Neural cell (in vitro differentiated cells): ENCODE measurements at regions not wholly inside any gene's neighbourhood (a gene's known extent, or its start where the extent isn't known, plus 50 kb on each side); places are given as distances from the start of the nearest gene placed in this dataset.

Experiments used
- H2AFZ ChIP-seq: fragments of 200-600, 300-800 bp; sonication (generic), shearing (Covaris generic); 2 replicates; pipeline ENCODE4 v1.6.0; 2014; ENCODE audit warnings: low read depth, mild to moderate bottlenecking, antibody characterized with exemption, low read length, moderate library complexity
- H3F3A ChIP-seq: fragments of 200-600 bp; shearing (Covaris generic); 2 replicates; pipeline ENCODE4 v1.6.1; 2016; ENCODE audit warnings: mild to moderate bottlenecking, moderate library complexity, mixed read lengths, antibody characterized with exemption, low read length; ENCODE audit not compliant: insufficient read depth, poor library complexity, severe bottlenecking
- H3K27ac ChIP-seq: fragments of 200-600, 300-800 bp; sonication (generic), shearing (Covaris generic); 2 replicates; pipeline ENCODE4 v1.5.1; 2014; ENCODE audit warnings: mild to moderate bottlenecking, low read length, moderate library complexity
- H3K27me3 ChIP-seq: fragments of 300-800, 200-600 bp; sonication (generic), shearing (Covaris generic); 2 replicates; pipeline ENCODE4 v1.6.0; 2014; ENCODE audit warnings: mild to moderate bottlenecking, low read depth, low read length, moderate library complexity; ENCODE audit not compliant: insufficient read depth
- H3K36me3 ChIP-seq: fragments of 300-800, 200-600 bp; sonication (generic), shearing (Covaris generic); 2 replicates; pipeline ENCODE4 v1.5.1; 2014; ENCODE audit warnings: mild to moderate bottlenecking, antibody characterized with exemption, low read length, moderate library complexity; ENCODE audit not compliant: insufficient read depth
- H3K4me2 ChIP-seq: fragments of 300-800, 200-600 bp; sonication (generic), shearing (Covaris generic); 2 replicates; pipeline ENCODE4 v1.6.0; 2014; ENCODE audit warnings: mild to moderate bottlenecking, low read length
- H3K4me3 ChIP-seq: fragments of 300-800, 200-600 bp; sonication (generic), shearing (Covaris generic); 2 replicates; pipeline ENCODE4 v1.5.1; 2014; ENCODE audit warnings: mild to moderate bottlenecking, low read length, moderate library complexity
- H3K79me2 ChIP-seq: fragments of 200-600 bp; shearing (Covaris generic); replicated peaks from 2 replicates; pipeline ENCODE4 v1.6.0; 2014; ENCODE audit warnings: mild to moderate bottlenecking, low read length, moderate library complexity; ENCODE audit not compliant: insufficient read depth
- H3K9ac ChIP-seq: fragments of 300-800, 200-600 bp; sonication (generic), shearing (Covaris generic); 2 replicates; pipeline ENCODE4 v1.6.1; 2016; ENCODE audit warnings: mild to moderate bottlenecking, low read length, mixed read lengths
- H3K9me2 ChIP-seq: fragments of 200-600 bp; shearing (Covaris generic); 2 replicates; pipeline ENCODE4 v1.6.1; 2016; ENCODE audit warnings: mild to moderate bottlenecking, low read length, mixed read lengths; ENCODE audit not compliant: insufficient read depth
- H3K9me3 ChIP-seq: fragments of 200-600, 300-800 bp; sonication (generic), shearing (Covaris generic); 2 replicates; pipeline ENCODE4 v1.6.1; 2016; ENCODE audit warnings: mild to moderate bottlenecking, mixed run types, low read length, moderate library complexity, mixed read lengths
- H4K20me1 ChIP-seq: fragments of 200-600 bp; shearing (Covaris generic); 2 replicates; pipeline ENCODE4 v1.6.1; 2016; ENCODE audit warnings: mild to moderate bottlenecking, mixed run types; ENCODE audit not compliant: insufficient read depth
- EP300 ChIP-seq: fragments of 450-650 bp; conservative IDR thresholded peaks from 2 replicates; pipeline ENCODE4 v1.6.1; 2014; ENCODE audit warnings: antibody characterized with exemption, mild to moderate bottlenecking, moderate library complexity; ENCODE audit not compliant: poor library complexity, severe bottlenecking
- EZH2 ChIP-seq: fragments of 200-600, 300-800 bp; shearing (Covaris generic), sonication (generic); IDR thresholded peaks from 2 replicates; pipeline ENCODE4 v1.6.1; 2014; ENCODE audit warnings: antibody characterized with exemption, low read length, borderline replicate concordance, mild to moderate bottlenecking; ENCODE audit not compliant: insufficient read depth, poor library complexity, severe bottlenecking
- MXI1 ChIP-seq: fragments of 450-650 bp; conservative IDR thresholded peaks from 2 replicates; pipeline ENCODE4 v1.6.1; 2014; ENCODE audit warnings: antibody characterized with exemption, mild to moderate bottlenecking; ENCODE audit not compliant: poor library complexity, severe bottlenecking
- POLR2AphosphoS5 ChIP-seq: IDR thresholded peaks from 2 replicates; pipeline ENCODE4 v1.6.1; 2012
- RAD21 ChIP-seq: fragments of 450-650 bp; conservative IDR thresholded peaks from 2 replicates; pipeline ENCODE4 v1.6.1; 2014; ENCODE audit warnings: antibody characterized with exemption, mild to moderate bottlenecking, moderate library complexity
- SMC3 ChIP-seq: fragments of 450-650 bp; conservative IDR thresholded peaks from 2 replicates; pipeline ENCODE4 v1.6.1; 2014; ENCODE audit warnings: antibody characterized with exemption, mild to moderate bottlenecking, moderate library complexity; ENCODE audit not compliant: poor library complexity
- TAF1 ChIP-seq: IDR thresholded peaks from 2 replicates; pipeline ENCODE4 v1.6.1; 2012; ENCODE audit warnings: low read depth
- TF ChIP-seq, protein P1 (sequence below): fragments of 450-650 bp; IDR thresholded peaks from 2 replicates; pipeline ENCODE4 v1.5.1; 2014; ENCODE audit warnings: antibody characterized with exemption, mild to moderate bottlenecking, moderate library complexity; ENCODE audit not compliant: poor library complexity, severe bottlenecking
- TF ChIP-seq, protein P2 (sequence below): IDR thresholded peaks from 2 replicates; pipeline ENCODE4 v1.6.1; 2012; ENCODE audit warnings: borderline replicate concordance

DNA sequence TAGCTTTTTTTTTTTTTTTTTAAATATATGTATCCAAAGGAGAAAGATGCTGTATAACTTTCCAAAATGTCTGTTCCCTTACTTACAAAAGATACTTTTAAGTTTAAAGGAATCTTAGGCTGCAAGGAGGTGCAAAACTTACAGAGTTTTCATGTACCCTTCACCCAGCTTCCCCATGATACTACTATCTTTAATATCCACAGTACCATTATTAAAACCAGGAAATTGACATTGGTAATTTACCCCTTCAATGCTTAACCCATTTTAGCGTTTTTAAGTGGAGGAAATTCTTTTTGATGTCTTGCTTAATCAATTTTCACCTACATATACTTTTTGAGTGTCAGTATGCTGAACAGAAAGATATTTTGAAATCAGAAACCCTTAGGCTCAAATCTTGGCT lies 310.9 kb downstream of the PRL start:
- H3K27me3 ChIP-seq = no peaks in the 10 kb centered on the region
- no peaks in the 10 kb centered on the region for H3F3A ChIP-seq
- peaks cover 3% of the 10 kb centered on the region for H3K79me2 ChIP-seq
- H3K27ac ChIP-seq = no peak overlapping the region
- H3K9ac ChIP-seq = no peak overlapping the region
- no peaks in the 10 kb centered on the region for H3K36me3 ChIP-seq
- H2AFZ ChIP-seq = no peak overlapping the region
- H3K4me2 ChIP-seq = no peak overlapping the region
- H3K9me3 ChIP-seq = no peaks in the 10 kb centered on the region
- no peaks in the 10 kb centered on the region for H4K20me1 ChIP-seq
- no peaks in the 10 kb centered on the region for H3K9me2 ChIP-seq
- no peak for TF ChIP-seq EP300
- TF ChIP-seq, protein P1, sequence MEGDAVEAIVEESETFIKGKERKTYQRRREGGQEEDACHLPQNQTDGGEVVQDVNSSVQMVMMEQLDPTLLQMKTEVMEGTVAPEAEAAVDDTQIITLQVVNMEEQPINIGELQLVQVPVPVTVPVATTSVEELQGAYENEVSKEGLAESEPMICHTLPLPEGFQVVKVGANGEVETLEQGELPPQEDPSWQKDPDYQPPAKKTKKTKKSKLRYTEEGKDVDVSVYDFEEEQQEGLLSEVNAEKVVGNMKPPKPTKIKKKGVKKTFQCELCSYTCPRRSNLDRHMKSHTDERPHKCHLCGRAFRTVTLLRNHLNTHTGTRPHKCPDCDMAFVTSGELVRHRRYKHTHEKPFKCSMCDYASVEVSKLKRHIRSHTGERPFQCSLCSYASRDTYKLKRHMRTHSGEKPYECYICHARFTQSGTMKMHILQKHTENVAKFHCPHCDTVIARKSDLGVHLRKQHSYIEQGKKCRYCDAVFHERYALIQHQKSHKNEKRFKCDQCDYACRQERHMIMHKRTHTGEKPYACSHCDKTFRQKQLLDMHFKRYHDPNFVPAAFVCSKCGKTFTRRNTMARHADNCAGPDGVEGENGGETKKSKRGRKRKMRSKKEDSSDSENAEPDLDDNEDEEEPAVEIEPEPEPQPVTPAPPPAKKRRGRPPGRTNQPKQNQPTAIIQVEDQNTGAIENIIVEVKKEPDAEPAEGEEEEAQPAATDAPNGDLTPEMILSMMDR = no peak
- H3K4me3 ChIP-seq = no peak overlapping the region

DNA sequence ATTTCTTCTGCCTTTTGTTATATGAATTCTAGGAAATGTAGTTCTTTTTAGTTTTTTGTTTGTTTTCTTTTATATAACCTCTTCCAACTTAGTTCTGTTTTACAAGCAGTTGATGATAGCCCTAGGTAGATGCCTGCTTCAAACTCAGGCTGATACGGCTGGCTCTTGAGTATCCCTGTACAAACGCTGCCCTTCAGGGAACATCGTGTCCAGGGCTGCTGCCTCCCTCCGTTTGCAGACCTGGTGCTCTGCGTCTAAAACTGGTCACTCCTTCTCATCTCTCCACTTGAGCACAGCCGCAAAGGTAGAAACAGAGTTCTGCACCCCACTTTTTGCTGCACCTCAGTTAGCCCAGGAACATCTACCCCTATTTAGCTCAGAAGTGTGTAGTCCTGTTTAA lies 310.1 kb downstream of the PRL start:
- Histone ChIP-seq H4K20me1 (no peaks in the 10 kb centered on the region), H3K36me3 (no peaks in the 10 kb centered on the region), H3K4me2 (no peak overlapping the region), H2AFZ (no peak overlapping the region), H3K27me3 (no peaks in the 10 kb centered on the region), H3K4me3 (no peak overlapping the region), H3K9me2 (no peaks in the 10 kb centered on the region), H3K79me2 (peaks cover 3% of the 10 kb centered on the region), H3K9me3 (no peaks in the 10 kb centered on the region), H3K9ac (no peak overlapping the region), H3F3A (no peaks in the 10 kb centered on the region), H3K27ac (no peak overlapping the region)
- no peak for TF ChIP-seq EP300
- TF ChIP-seq, protein P1 = no peak
- no peak for TF ChIP-seq MXI1
- TF ChIP-seq POLR2AphosphoS5 = no peak
- TF ChIP-seq RAD21 = no peak
- TF ChIP-seq SMC3 = no peak
- TF ChIP-seq TAF1 = no peak
- TF ChIP-seq EZH2 = no peak
- TF ChIP-seq, protein P2, sequence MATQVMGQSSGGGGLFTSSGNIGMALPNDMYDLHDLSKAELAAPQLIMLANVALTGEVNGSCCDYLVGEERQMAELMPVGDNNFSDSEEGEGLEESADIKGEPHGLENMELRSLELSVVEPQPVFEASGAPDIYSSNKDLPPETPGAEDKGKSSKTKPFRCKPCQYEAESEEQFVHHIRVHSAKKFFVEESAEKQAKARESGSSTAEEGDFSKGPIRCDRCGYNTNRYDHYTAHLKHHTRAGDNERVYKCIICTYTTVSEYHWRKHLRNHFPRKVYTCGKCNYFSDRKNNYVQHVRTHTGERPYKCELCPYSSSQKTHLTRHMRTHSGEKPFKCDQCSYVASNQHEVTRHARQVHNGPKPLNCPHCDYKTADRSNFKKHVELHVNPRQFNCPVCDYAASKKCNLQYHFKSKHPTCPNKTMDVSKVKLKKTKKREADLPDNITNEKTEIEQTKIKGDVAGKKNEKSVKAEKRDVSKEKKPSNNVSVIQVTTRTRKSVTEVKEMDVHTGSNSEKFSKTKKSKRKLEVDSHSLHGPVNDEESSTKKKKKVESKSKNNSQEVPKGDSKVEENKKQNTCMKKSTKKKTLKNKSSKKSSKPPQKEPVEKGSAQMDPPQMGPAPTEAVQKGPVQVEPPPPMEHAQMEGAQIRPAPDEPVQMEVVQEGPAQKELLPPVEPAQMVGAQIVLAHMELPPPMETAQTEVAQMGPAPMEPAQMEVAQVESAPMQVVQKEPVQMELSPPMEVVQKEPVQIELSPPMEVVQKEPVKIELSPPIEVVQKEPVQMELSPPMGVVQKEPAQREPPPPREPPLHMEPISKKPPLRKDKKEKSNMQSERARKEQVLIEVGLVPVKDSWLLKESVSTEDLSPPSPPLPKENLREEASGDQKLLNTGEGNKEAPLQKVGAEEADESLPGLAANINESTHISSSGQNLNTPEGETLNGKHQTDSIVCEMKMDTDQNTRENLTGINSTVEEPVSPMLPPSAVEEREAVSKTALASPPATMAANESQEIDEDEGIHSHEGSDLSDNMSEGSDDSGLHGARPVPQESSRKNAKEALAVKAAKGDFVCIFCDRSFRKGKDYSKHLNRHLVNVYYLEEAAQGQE = no peak
